ENCODE measurements at regions not wholly inside any gene's neighbourhood (a gene's known extent, or its start where the extent isn't known, plus 50 kb on each side); places are given as distances from the start of the nearest gene placed in this dataset.

DNA sequence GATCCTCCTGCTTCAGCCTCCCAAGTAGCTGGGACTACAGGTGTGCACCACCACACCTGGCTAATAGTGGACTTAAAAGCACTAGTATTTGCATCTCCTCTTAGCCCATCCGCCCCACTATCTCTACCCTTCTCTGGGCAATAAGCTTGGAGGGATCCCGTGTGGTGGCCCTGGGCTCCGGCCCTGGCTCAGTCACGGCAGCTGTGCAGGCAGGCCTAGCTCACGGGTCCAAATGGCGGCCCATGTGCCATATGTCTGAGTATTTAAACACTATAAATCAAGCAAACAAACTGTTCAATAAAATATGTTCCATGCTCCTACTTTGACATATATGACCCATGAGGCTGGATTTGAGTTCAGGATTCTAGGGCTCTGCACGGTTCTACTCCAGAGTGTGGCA, 118.4 kb downstream of the BANF2 start:
- TF ChIP-seq, protein P1, sequence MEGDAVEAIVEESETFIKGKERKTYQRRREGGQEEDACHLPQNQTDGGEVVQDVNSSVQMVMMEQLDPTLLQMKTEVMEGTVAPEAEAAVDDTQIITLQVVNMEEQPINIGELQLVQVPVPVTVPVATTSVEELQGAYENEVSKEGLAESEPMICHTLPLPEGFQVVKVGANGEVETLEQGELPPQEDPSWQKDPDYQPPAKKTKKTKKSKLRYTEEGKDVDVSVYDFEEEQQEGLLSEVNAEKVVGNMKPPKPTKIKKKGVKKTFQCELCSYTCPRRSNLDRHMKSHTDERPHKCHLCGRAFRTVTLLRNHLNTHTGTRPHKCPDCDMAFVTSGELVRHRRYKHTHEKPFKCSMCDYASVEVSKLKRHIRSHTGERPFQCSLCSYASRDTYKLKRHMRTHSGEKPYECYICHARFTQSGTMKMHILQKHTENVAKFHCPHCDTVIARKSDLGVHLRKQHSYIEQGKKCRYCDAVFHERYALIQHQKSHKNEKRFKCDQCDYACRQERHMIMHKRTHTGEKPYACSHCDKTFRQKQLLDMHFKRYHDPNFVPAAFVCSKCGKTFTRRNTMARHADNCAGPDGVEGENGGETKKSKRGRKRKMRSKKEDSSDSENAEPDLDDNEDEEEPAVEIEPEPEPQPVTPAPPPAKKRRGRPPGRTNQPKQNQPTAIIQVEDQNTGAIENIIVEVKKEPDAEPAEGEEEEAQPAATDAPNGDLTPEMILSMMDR (IDR thresholded peaks at IDR 0.05; ENCODE audit: poor library complexity, severe bottlenecking): no peak
- TF ChIP-seq EP300 (conservative IDR thresholded peaks at IDR 0.05; ENCODE audit: poor library complexity, severe bottlenecking) (no peak), TAF1 (IDR thresholded peaks at IDR 0.05; ENCODE audit: low read depth) (no peak), EZH2 (IDR thresholded peaks at IDR 0.05; ENCODE audit: borderline replicate concordance, insufficient read depth, low read length, poor library complexity, severe bottlenecking) (no peak), POLR2AphosphoS5 (IDR thresholded peaks at IDR 0.05) (no peak), RAD21 (conservative IDR thresholded peaks at IDR 0.05) (no peak)
- TF ChIP-seq, protein P2, sequence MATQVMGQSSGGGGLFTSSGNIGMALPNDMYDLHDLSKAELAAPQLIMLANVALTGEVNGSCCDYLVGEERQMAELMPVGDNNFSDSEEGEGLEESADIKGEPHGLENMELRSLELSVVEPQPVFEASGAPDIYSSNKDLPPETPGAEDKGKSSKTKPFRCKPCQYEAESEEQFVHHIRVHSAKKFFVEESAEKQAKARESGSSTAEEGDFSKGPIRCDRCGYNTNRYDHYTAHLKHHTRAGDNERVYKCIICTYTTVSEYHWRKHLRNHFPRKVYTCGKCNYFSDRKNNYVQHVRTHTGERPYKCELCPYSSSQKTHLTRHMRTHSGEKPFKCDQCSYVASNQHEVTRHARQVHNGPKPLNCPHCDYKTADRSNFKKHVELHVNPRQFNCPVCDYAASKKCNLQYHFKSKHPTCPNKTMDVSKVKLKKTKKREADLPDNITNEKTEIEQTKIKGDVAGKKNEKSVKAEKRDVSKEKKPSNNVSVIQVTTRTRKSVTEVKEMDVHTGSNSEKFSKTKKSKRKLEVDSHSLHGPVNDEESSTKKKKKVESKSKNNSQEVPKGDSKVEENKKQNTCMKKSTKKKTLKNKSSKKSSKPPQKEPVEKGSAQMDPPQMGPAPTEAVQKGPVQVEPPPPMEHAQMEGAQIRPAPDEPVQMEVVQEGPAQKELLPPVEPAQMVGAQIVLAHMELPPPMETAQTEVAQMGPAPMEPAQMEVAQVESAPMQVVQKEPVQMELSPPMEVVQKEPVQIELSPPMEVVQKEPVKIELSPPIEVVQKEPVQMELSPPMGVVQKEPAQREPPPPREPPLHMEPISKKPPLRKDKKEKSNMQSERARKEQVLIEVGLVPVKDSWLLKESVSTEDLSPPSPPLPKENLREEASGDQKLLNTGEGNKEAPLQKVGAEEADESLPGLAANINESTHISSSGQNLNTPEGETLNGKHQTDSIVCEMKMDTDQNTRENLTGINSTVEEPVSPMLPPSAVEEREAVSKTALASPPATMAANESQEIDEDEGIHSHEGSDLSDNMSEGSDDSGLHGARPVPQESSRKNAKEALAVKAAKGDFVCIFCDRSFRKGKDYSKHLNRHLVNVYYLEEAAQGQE (IDR thresholded peaks at IDR 0.05; ENCODE audit: borderline replicate concordance): no peak

All from neural cell (in vitro differentiated cells).